ENCODE measurements at regions not wholly inside any gene's neighbourhood (a gene's known extent, or its start where the extent isn't known, plus 50 kb on each side); places are given as distances from the start of the nearest gene placed in this dataset.

GRCh38 chr2:190783513-190784263 is 96.9 kb upstream of the GLS start (continued):
- no peak for TF ChIP-seq EZH2 (IDR thresholded peaks at IDR 0.05; ENCODE audit: low read depth, low read length, severe bottlenecking)
